Neural cell (in vitro differentiated cells): ENCODE measurements at regions not wholly inside any gene's neighbourhood (a gene's known extent, or its start where the extent isn't known, plus 50 kb on each side); places are given as distances from the start of the nearest gene placed in this dataset.

Experiments used
- H2AFZ ChIP-seq: fragments of 200-600, 300-800 bp; sonication (generic), shearing (Covaris generic); 2 replicates; pipeline ENCODE4 v1.6.0; 2014; ENCODE audit warnings: low read depth, mild to moderate bottlenecking, antibody characterized with exemption, low read length, moderate library complexity
- H3F3A ChIP-seq: fragments of 200-600 bp; shearing (Covaris generic); 2 replicates; pipeline ENCODE4 v1.6.1; 2016; ENCODE audit warnings: mild to moderate bottlenecking, moderate library complexity, mixed read lengths, antibody characterized with exemption, low read length; ENCODE audit not compliant: insufficient read depth, poor library complexity, severe bottlenecking
- H3K27ac ChIP-seq: fragments of 200-600, 300-800 bp; sonication (generic), shearing (Covaris generic); 2 replicates; pipeline ENCODE4 v1.5.1; 2014; ENCODE audit warnings: mild to moderate bottlenecking, low read length, moderate library complexity
- H3K27me3 ChIP-seq: fragments of 300-800, 200-600 bp; sonication (generic), shearing (Covaris generic); 2 replicates; pipeline ENCODE4 v1.6.0; 2014; ENCODE audit warnings: mild to moderate bottlenecking, low read depth, low read length, moderate library complexity; ENCODE audit not compliant: insufficient read depth
- H3K36me3 ChIP-seq: fragments of 300-800, 200-600 bp; sonication (generic), shearing (Covaris generic); 2 replicates; pipeline ENCODE4 v1.5.1; 2014; ENCODE audit warnings: mild to moderate bottlenecking, antibody characterized with exemption, low read length, moderate library complexity; ENCODE audit not compliant: insufficient read depth
- H3K4me2 ChIP-seq: fragments of 300-800, 200-600 bp; sonication (generic), shearing (Covaris generic); 2 replicates; pipeline ENCODE4 v1.6.0; 2014; ENCODE audit warnings: mild to moderate bottlenecking, low read length
- H3K4me3 ChIP-seq: fragments of 300-800, 200-600 bp; sonication (generic), shearing (Covaris generic); 2 replicates; pipeline ENCODE4 v1.5.1; 2014; ENCODE audit warnings: mild to moderate bottlenecking, low read length, moderate library complexity
- H3K79me2 ChIP-seq: fragments of 200-600 bp; shearing (Covaris generic); replicated peaks from 2 replicates; pipeline ENCODE4 v1.6.0; 2014; ENCODE audit warnings: mild to moderate bottlenecking, low read length, moderate library complexity; ENCODE audit not compliant: insufficient read depth
- H3K9ac ChIP-seq: fragments of 300-800, 200-600 bp; sonication (generic), shearing (Covaris generic); 2 replicates; pipeline ENCODE4 v1.6.1; 2016; ENCODE audit warnings: mild to moderate bottlenecking, low read length, mixed read lengths
- H3K9me2 ChIP-seq: fragments of 200-600 bp; shearing (Covaris generic); 2 replicates; pipeline ENCODE4 v1.6.1; 2016; ENCODE audit warnings: mild to moderate bottlenecking, low read length, mixed read lengths; ENCODE audit not compliant: insufficient read depth
- H3K9me3 ChIP-seq: fragments of 200-600, 300-800 bp; sonication (generic), shearing (Covaris generic); 2 replicates; pipeline ENCODE4 v1.6.1; 2016; ENCODE audit warnings: mild to moderate bottlenecking, mixed run types, low read length, moderate library complexity, mixed read lengths
- H4K20me1 ChIP-seq: fragments of 200-600 bp; shearing (Covaris generic); 2 replicates; pipeline ENCODE4 v1.6.1; 2016; ENCODE audit warnings: mild to moderate bottlenecking, mixed run types; ENCODE audit not compliant: insufficient read depth
- EP300 ChIP-seq: fragments of 450-650 bp; conservative IDR thresholded peaks from 2 replicates; pipeline ENCODE4 v1.6.1; 2014; ENCODE audit warnings: antibody characterized with exemption, mild to moderate bottlenecking, moderate library complexity; ENCODE audit not compliant: poor library complexity, severe bottlenecking
- EZH2 ChIP-seq: fragments of 200-600, 300-800 bp; shearing (Covaris generic), sonication (generic); IDR thresholded peaks from 2 replicates; pipeline ENCODE4 v1.6.1; 2014; ENCODE audit warnings: antibody characterized with exemption, low read length, borderline replicate concordance, mild to moderate bottlenecking; ENCODE audit not compliant: insufficient read depth, poor library complexity, severe bottlenecking
- MXI1 ChIP-seq: fragments of 450-650 bp; conservative IDR thresholded peaks from 2 replicates; pipeline ENCODE4 v1.6.1; 2014; ENCODE audit warnings: antibody characterized with exemption, mild to moderate bottlenecking; ENCODE audit not compliant: poor library complexity, severe bottlenecking
- POLR2AphosphoS5 ChIP-seq: IDR thresholded peaks from 2 replicates; pipeline ENCODE4 v1.6.1; 2012
- RAD21 ChIP-seq: fragments of 450-650 bp; conservative IDR thresholded peaks from 2 replicates; pipeline ENCODE4 v1.6.1; 2014; ENCODE audit warnings: antibody characterized with exemption, mild to moderate bottlenecking, moderate library complexity
- SMC3 ChIP-seq: fragments of 450-650 bp; conservative IDR thresholded peaks from 2 replicates; pipeline ENCODE4 v1.6.1; 2014; ENCODE audit warnings: antibody characterized with exemption, mild to moderate bottlenecking, moderate library complexity; ENCODE audit not compliant: poor library complexity
- TAF1 ChIP-seq: IDR thresholded peaks from 2 replicates; pipeline ENCODE4 v1.6.1; 2012; ENCODE audit warnings: low read depth
- TF ChIP-seq, protein P1 (sequence below): fragments of 450-650 bp; IDR thresholded peaks from 2 replicates; pipeline ENCODE4 v1.5.1; 2014; ENCODE audit warnings: antibody characterized with exemption, mild to moderate bottlenecking, moderate library complexity; ENCODE audit not compliant: poor library complexity, severe bottlenecking
- TF ChIP-seq, protein P2 (sequence below): IDR thresholded peaks from 2 replicates; pipeline ENCODE4 v1.6.1; 2012; ENCODE audit warnings: borderline replicate concordance

DNA sequence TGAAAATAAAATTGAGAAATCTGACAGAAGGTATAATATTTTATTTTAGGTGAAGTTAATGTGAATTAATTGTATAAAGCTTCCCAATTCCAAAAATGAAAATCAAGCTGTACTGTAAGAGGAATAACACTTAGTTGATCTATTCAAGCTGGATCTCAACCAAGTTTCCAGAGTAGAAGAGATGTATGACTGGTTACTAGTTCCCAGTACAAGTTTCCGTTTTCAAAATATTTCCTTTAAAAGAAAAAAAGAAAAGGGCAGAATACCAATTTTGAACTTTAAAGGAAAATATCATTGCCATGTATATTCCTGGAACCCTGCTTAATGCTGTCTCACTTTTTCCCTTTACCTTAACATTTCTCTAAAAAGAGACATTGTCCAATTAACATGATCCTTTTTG, 308.5 kb downstream of the IRS1 start:
- H3K36me3 ChIP-seq, result no peaks in the 10 kb centered on the region
- no peaks in the 10 kb centered on the region for H3K9me2 ChIP-seq
- H3K9ac ChIP-seq, result no peak overlapping the region

DNA sequence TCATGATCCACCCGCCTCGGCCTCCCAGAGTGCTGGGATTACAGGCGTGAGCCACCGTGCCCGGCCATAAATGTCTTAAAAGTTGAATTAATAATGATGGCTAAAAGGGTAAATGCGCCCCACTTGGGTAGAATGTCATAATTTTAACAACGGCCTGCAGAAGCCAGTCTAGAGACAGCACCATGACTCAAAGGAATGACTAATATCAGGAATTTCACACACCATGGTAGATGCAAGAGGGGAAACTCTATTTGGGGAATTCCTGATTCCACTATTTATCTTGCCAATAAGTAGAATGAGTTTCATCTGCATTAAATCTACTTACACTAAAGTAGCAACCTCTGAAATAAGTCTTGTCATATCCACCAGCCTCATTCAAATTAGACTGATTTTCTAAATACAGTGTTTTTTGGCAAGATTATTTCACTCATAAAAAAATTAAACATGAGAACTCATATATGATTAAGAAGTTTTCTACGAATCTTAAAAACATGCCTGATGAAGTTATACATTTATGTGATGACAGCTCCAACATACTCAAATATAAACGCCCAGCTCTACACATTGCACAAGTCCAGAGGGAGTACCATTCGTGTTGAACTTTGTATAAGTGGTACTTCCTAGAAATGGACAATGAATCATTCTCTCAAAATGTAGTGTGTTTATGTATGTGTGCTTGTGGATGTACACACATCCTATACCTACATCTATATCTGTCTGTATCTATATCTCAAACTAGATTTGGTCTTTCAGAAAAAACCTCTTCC, 309.7 kb downstream of the IRS1 start:
- no peak overlapping the region for H3K27ac ChIP-seq
- no peak overlapping the region for H2AFZ ChIP-seq
- H4K20me1 ChIP-seq, result no peaks in the 10 kb centered on the region
- H3K9me3 ChIP-seq, result no peaks in the 10 kb centered on the region
- no peaks in the 10 kb centered on the region for H3K79me2 ChIP-seq
- no peak overlapping the region for H3K9ac ChIP-seq
- H3K4me3 ChIP-seq, result no peak overlapping the region
- H3K27me3 ChIP-seq, result no peaks in the 10 kb centered on the region
- H3K36me3 ChIP-seq, result no peaks in the 10 kb centered on the region
- no peaks in the 10 kb centered on the region for H3K9me2 ChIP-seq
- no peak overlapping the region for H3K4me2 ChIP-seq
- H3F3A ChIP-seq, result no peaks in the 10 kb centered on the region
- TF ChIP-seq, protein P1, sequence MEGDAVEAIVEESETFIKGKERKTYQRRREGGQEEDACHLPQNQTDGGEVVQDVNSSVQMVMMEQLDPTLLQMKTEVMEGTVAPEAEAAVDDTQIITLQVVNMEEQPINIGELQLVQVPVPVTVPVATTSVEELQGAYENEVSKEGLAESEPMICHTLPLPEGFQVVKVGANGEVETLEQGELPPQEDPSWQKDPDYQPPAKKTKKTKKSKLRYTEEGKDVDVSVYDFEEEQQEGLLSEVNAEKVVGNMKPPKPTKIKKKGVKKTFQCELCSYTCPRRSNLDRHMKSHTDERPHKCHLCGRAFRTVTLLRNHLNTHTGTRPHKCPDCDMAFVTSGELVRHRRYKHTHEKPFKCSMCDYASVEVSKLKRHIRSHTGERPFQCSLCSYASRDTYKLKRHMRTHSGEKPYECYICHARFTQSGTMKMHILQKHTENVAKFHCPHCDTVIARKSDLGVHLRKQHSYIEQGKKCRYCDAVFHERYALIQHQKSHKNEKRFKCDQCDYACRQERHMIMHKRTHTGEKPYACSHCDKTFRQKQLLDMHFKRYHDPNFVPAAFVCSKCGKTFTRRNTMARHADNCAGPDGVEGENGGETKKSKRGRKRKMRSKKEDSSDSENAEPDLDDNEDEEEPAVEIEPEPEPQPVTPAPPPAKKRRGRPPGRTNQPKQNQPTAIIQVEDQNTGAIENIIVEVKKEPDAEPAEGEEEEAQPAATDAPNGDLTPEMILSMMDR, result no peak
- TF ChIP-seq SMC3 (no peak), EZH2 (no peak), POLR2AphosphoS5 (no peak), EP300 (no peak), TAF1 (no peak)
- TF ChIP-seq, protein P2, sequence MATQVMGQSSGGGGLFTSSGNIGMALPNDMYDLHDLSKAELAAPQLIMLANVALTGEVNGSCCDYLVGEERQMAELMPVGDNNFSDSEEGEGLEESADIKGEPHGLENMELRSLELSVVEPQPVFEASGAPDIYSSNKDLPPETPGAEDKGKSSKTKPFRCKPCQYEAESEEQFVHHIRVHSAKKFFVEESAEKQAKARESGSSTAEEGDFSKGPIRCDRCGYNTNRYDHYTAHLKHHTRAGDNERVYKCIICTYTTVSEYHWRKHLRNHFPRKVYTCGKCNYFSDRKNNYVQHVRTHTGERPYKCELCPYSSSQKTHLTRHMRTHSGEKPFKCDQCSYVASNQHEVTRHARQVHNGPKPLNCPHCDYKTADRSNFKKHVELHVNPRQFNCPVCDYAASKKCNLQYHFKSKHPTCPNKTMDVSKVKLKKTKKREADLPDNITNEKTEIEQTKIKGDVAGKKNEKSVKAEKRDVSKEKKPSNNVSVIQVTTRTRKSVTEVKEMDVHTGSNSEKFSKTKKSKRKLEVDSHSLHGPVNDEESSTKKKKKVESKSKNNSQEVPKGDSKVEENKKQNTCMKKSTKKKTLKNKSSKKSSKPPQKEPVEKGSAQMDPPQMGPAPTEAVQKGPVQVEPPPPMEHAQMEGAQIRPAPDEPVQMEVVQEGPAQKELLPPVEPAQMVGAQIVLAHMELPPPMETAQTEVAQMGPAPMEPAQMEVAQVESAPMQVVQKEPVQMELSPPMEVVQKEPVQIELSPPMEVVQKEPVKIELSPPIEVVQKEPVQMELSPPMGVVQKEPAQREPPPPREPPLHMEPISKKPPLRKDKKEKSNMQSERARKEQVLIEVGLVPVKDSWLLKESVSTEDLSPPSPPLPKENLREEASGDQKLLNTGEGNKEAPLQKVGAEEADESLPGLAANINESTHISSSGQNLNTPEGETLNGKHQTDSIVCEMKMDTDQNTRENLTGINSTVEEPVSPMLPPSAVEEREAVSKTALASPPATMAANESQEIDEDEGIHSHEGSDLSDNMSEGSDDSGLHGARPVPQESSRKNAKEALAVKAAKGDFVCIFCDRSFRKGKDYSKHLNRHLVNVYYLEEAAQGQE, result no peak

More for the DNA sequence above, 308.5 kb downstream of the IRS1 start:
- Histone ChIP-seq H4K20me1 (no peaks in the 10 kb centered on the region), H3K9me3 (no peaks in the 10 kb centered on the region), H3K79me2 (no peaks in the 10 kb centered on the region), H2AFZ (no peak overlapping the region), H3K4me2 (no peak overlapping the region), H3K27ac (no peak overlapping the region), H3K27me3 (no peaks in the 10 kb centered on the region), H3F3A (no peaks in the 10 kb centered on the region), H3K4me3 (no peak overlapping the region)
- TF ChIP-seq POLR2AphosphoS5 (no peak), SMC3 (no peak), RAD21 (no peak), EP300 (no peak), MXI1 (no peak), EZH2 (no peak), TAF1 (no peak)
- TF ChIP-seq, protein P1, result no peak
- TF ChIP-seq, protein P2, result no peak
